RKO (cell line): ENCODE measurements at regions not wholly inside any gene's neighbourhood (a gene's known extent, or its start where the extent isn't known, plus 50 kb on each side); places are given as distances from the start of the nearest gene placed in this dataset.
"Not testable (repeated sequence)": the region's sequence is repeated elsewhere in the genome, so short reads cannot be mapped to it uniquely, and the experiment has no call there.

Source experiments
- DNase-seq: peaks from one replicate; pipeline ENCODE4 v3.0.0-alpha.2; 2016; ENCODE audit warnings: low spot score

- peak; percentile 24 for DNase-seq
These were observed 377.0 kb downstream of the OLFM4 start for GRCh38 chr13:53405616-53406015.

- DNase-seq: no peak
These were observed 379.7 kb downstream of the OLFM4 start for GRCh38 chr13:53408306-53408705.

- no peak for DNase-seq
These were observed 380.4 kb downstream of the OLFM4 start for GRCh38 chr13:53408847-53409568.

GRCh38 chr13:53411463-53411862 lies 382.9 kb downstream of the OLFM4 start:
- DNase-seq: no peak

GRCh38 chr13:53415135-53415534 lies 386.5 kb downstream of the OLFM4 start:
- DNase-seq: no peak

GRCh38 chr13:53417601-53418000 lies 389.0 kb downstream of the OLFM4 start:
- no peak for DNase-seq

- no peak for DNase-seq
These were observed 393.8 kb downstream of the OLFM4 start for GRCh38 chr13:53422415-53422814.

GRCh38 chr13:53436396-53436795 lies 407.8 kb downstream of the OLFM4 start:
- no peak for DNase-seq

- DNase-seq: no peak
These were observed 411.0 kb downstream of the OLFM4 start for GRCh38 chr13:53439439-53440225.

GRCh38 chr13:53442979-53443378 lies 414.4 kb downstream of the OLFM4 start:
- no peak for DNase-seq

- no peak for DNase-seq
These were observed 417.1 kb downstream of the OLFM4 start for GRCh38 chr13:53445686-53446085.

- DNase-seq: no peak
These were observed 418.8 kb downstream of the OLFM4 start for GRCh38 chr13:53447456-53447855.

GRCh38 chr13:53447863-53448262 lies 419.2 kb downstream of the OLFM4 start:
- no peak for DNase-seq

GRCh38 chr13:53452263-53452808 lies 423.7 kb downstream of the OLFM4 start:
- not testable (repeated sequence) for DNase-seq

GRCh38 chr13:53460796-53461195 lies 432.2 kb downstream of the OLFM4 start:
- no peak for DNase-seq

- DNase-seq: no peak
These were observed 434.5 kb downstream of the OLFM4 start for GRCh38 chr13:53463106-53463505.

- no peak for DNase-seq
These were observed 438.0 kb downstream of the OLFM4 start for GRCh38 chr13:53466576-53466975.

GRCh38 chr13:53473397-53473796 lies 444.8 kb downstream of the OLFM4 start:
- no peak for DNase-seq

- peak; percentile 1 for DNase-seq
These were observed 446.3 kb downstream of the OLFM4 start for GRCh38 chr13:53474878-53475277.

- no peak for DNase-seq
These were observed 462.1 kb downstream of the OLFM4 start for GRCh38 chr13:53490752-53491151.

GRCh38 chr13:53494406-53494805 lies 465.8 kb downstream of the OLFM4 start:
- no peak for DNase-seq

- no peak for DNase-seq
These were observed 471.0 kb downstream of the OLFM4 start for GRCh38 chr13:53499576-53500133.

- no peak for DNase-seq
These were observed 472.8 kb downstream of the OLFM4 start for GRCh38 chr13:53501387-53501786.
